ENCODE measurements at regions not wholly inside any gene's neighbourhood (a gene's known extent, or its start where the extent isn't known, plus 50 kb on each side); places are given as distances from the start of the nearest gene placed in this dataset.
"Not testable (repeated sequence)": the region's sequence is repeated elsewhere in the genome, so short reads cannot be mapped to it uniquely, and the experiment has no call there.

GRCh38 chr14:22184157-22184829 is 404.7 kb downstream of the DAD1 start:
- no peak for DNase-seq

- DNase-seq, result no peak
These were observed 409.0 kb downstream of the DAD1 start for GRCh38 chr14:22180045-22180444.

GRCh38 chr14:22179190-22179589 is 409.8 kb downstream of the DAD1 start:
- no peak for DNase-seq

GRCh38 chr14:22178333-22178839 is 410.6 kb downstream of the DAD1 start:
- no peak for DNase-seq

GRCh38 chr14:22177870-22178269 is 411.2 kb downstream of the DAD1 start:
- no peak for DNase-seq

- no peak for DNase-seq
These were observed 412.1 kb downstream of the DAD1 start for GRCh38 chr14:22176957-22177356.

GRCh38 chr14:22175278-22175558 is 413.8 kb downstream of the DAD1 start:
- not testable (repeated sequence) for DNase-seq

- DNase-seq, result no peak
These were observed 414.4 kb downstream of the DAD1 start for GRCh38 chr14:22174412-22175277.

GRCh38 chr14:22168092-22168955 is 420.7 kb downstream of the DAD1 start:
- no peak for DNase-seq

GRCh38 chr14:22164616-22165015 is 424.4 kb downstream of the DAD1 start:
- no peak for DNase-seq

- no peak for DNase-seq
These were observed 426.0 kb downstream of the DAD1 start for GRCh38 chr14:22163051-22163450.

- no peak for DNase-seq
These were observed 429.1 kb downstream of the DAD1 start for GRCh38 chr14:22159957-22160356.

GRCh38 chr14:22159099-22159498 is 429.9 kb downstream of the DAD1 start:
- no peak for DNase-seq

GRCh38 chr14:22158560-22158959 is 430.5 kb downstream of the DAD1 start:
- no peak for DNase-seq

- no peak for DNase-seq
These were observed 433.5 kb downstream of the DAD1 start for GRCh38 chr14:22155571-22155970.

- no peak for DNase-seq
These were observed 436.1 kb downstream of the DAD1 start for GRCh38 chr14:22152903-22153302.

- DNase-seq, result no peak
These were observed 436.7 kb downstream of the DAD1 start for GRCh38 chr14:22152161-22152870.

- no peak for DNase-seq
These were observed 437.9 kb downstream of the DAD1 start for GRCh38 chr14:22151121-22151520.

- no peak for DNase-seq
These were observed 440.0 kb downstream of the DAD1 start for GRCh38 chr14:22149058-22149457.

GRCh38 chr14:22147716-22148115 is 441.3 kb downstream of the DAD1 start:
- no peak for DNase-seq

- DNase-seq, result no peak
These were observed 445.7 kb downstream of the DAD1 start for GRCh38 chr14:22143363-22143762.

GRCh38 chr14:22140633-22141032 is 448.4 kb downstream of the DAD1 start:
- no peak for DNase-seq

Measured in retina (tissue), 1 donor.